K562 (cell line): ENCODE measurements at regions not wholly inside any gene's neighbourhood (a gene's known extent, or its start where the extent isn't known, plus 50 kb on each side); places are given as distances from the start of the nearest gene placed in this dataset.
"Not testable (repeated sequence)": the region's sequence is repeated elsewhere in the genome, so short reads cannot be mapped to it uniquely, and the experiment has no call there.

Experiments used
- ATAC-seq: fragments of 200-7000 bp; cut with Tn5 transposase; 3 replicates; pipeline ENCODE4 v1.9.1; 2020; ENCODE audit warnings: moderate library complexity
- BruUV-seq: library from RNA; stranded (reverse); fragments of 400-500 nt; replicated peaks from 2 replicates; lab custom pipeline; 2021; lab: Mats Ljungman, UMichigan
- CTCF ChIA-PET: fragments of 300-600 bp; formaldehyde crosslinking; extraction: SDS; loops from one replicate; lab custom pipeline; 2021; ENCODE audit warnings: low intra/inter-chr PET ratio; lab: Yijun Ruan, JAX
- POLR2A ChIA-PET: fragments of 300-600, 350-650 bp; sonication (Branson Sonifier 250); formaldehyde crosslinking; extraction: SDS; loops from one replicate; lab custom pipeline; 2021; ENCODE audit warnings: antibody characterized with exemption, inconsistent platforms; lab: Yijun Ruan, JAX
- DNase-seq, 4 experiments: peaks; one replicate each; pipeline versions ENCODE4 v3.0.0 to v3.0.0-alpha.2; 2011 to 2018; ENCODE audit warnings: low spot score in 3 of 4, mixed read lengths in 3 of 4; ENCODE audit errors: extremely low read depth in 1 of 4
- FAIRE-seq: peaks from 2 replicates; lab custom pipeline; 2011; peaks lifted over from hg19 to GRCh38; lab: Jason Lieb, UNC
- H2AFZ ChIP-seq: 2 replicates; pipeline ENCODE4 v1.6.0; 2011; ENCODE audit warnings: low read depth, low read length, control low read depth, inconsistent platforms
- H3K27ac ChIP-seq: fragments of 200-600 bp; 3 replicates; pipeline ENCODE4 v1.8.0; 2011; ENCODE audit warnings: low read depth, mild to moderate bottlenecking, control low read depth, inconsistent platforms, low read length, moderate library complexity, mixed read lengths; ENCODE audit errors: extremely low read depth
- H3K27me3 ChIP-seq, 2 experiments: fragments of 300-600 bp in 1 of 2; 2 replicates in 1 of 2; 3 replicates in 1 of 2; pipeline versions ENCODE4 v1.6.0 to v1.8.0; 2011; ENCODE audit warnings: inconsistent platforms in 2 of 2, low read length in 2 of 2, mild to moderate bottlenecking in 1 of 2, mixed read lengths in 1 of 2, moderate library complexity in 1 of 2; ENCODE audit not compliant: control insufficient read depth in 2 of 2, insufficient read depth in 2 of 2
- H3K36me3 ChIP-seq: fragments of 300-600 bp; 3 replicates; pipeline ENCODE4 v1.8.0; 2011; ENCODE audit warnings: mild to moderate bottlenecking, low read length, inconsistent platforms; ENCODE audit not compliant: control insufficient read depth, insufficient read depth
- H3K4me1 ChIP-seq, 2 experiments: fragments of 200-600 bp in 1 of 2; replicated peaks in 1 of 2; 2 replicates in 1 of 2; 3 replicates in 1 of 2; pipeline versions ENCODE4 v1.5.1 to v1.8.0; 2011; ENCODE audit warnings: inconsistent platforms in 2 of 2, low read length in 2 of 2, mild to moderate bottlenecking in 1 of 2, mixed read lengths in 1 of 2, moderate library complexity in 1 of 2; ENCODE audit not compliant: control insufficient read depth in 2 of 2, insufficient read depth in 2 of 2
- H3K4me2 ChIP-seq: 2 replicates; pipeline ENCODE4 v1.6.1; 2011; ENCODE audit warnings: low read length, control low read depth, inconsistent platforms, mixed read lengths; ENCODE audit not compliant: insufficient read depth
- H3K4me3 ChIP-seq: fragments of 200-600 bp; sonication (generic), shearing (Covaris generic); 2 replicates; pipeline ENCODE4 v1.5.1; 2016; ENCODE audit warnings: control low read depth, inconsistent platforms
- H3K79me2 ChIP-seq: fragments of 200-600 bp; 3 replicates; pipeline ENCODE4 v1.8.0; 2011; ENCODE audit warnings: low read length, inconsistent platforms; ENCODE audit not compliant: control insufficient read depth, insufficient read depth
- H3K9ac ChIP-seq, 2 experiments: 2 replicates each; pipeline versions ENCODE4 v1.6.0 to v1.6.1; 2011; ENCODE audit warnings: low read depth in 2 of 2, low read length in 2 of 2, control low read depth in 1 of 2, inconsistent platforms in 1 of 2, mild to moderate bottlenecking in 1 of 2, mixed read lengths in 1 of 2; ENCODE audit not compliant: insufficient read depth in 1 of 2
- H3K9me1 ChIP-seq: one replicate; pipeline ENCODE4 v1.6.0; 2011; ENCODE audit warnings: inconsistent platforms, mild to moderate bottlenecking, low read length, moderate library complexity; ENCODE audit not compliant: control insufficient read depth, insufficient read depth
- H3K9me3 ChIP-seq: replicated peaks from 2 replicates; pipeline ENCODE4 v1.5.1; 2011; ENCODE audit warnings: low read depth, low read length, inconsistent platforms; ENCODE audit not compliant: control insufficient read depth, insufficient read depth
- H4K20me1 ChIP-seq: replicated peaks from 2 replicates; pipeline ENCODE4 v1.6.1; 2011; ENCODE audit warnings: low read length, inconsistent platforms, mixed read lengths; ENCODE audit not compliant: control insufficient read depth, insufficient read depth
- PHF8 ChIP-seq: fragments of 200-600 bp; sonication (generic); IDR thresholded peaks from 2 replicates; pipeline ENCODE4 v1.6.1; 2012; ENCODE audit warnings: mixed run types, mild to moderate bottlenecking, inconsistent platforms, low read length, moderate library complexity, borderline replicate concordance
- TOE1 ChIP-seq, 2 experiments: fragments of 450-650 bp in 1 of 2; sonication (generic) in 1 of 2; formaldehyde crosslinking in 1 of 2; IDR thresholded peaks; 2 replicates each; pipeline versions ENCODE4 v1.7.1 to v1.8.0; 2016 to 2022; ENCODE audit warnings: borderline replicate concordance in 2 of 2, mild to moderate bottlenecking in 2 of 2, antibody characterized with exemption in 1 of 2, inconsistent platforms in 1 of 2, low read depth in 1 of 2, missing genetic modification reagents in 1 of 2, moderate library complexity in 1 of 2
- WGBS: fragments of 100-300 bp; shearing (Covaris generic); methylation state at CpG from one replicate; pipeline ENCODE4 v1.1.6; 2016; ENCODE audit warnings: low coverage, mixed read lengths; ENCODE audit not compliant: insufficient coverage; ENCODE audit errors: missing lambda C conversion rate; 5-methylcytosine and 5-hydroxymethylcytosine counted together
- in situ Hi-C: fragments of 300-500 bp; cut with MboI; formaldehyde crosslinking; loops from 4 replicates; pipeline ENCODE4 v1.15.0; 2018; ENCODE audit warnings: inconsistent platforms, mixed read lengths
- intact Hi-C: fragments of 100-400 bp; cut with micrococcal nuclease; formaldehyde crosslinking; loops from 2 replicates; pipeline ENCODE4 v1.14.2; 2022
- TF ChIP-seq, protein P1 (sequence below), 3 experiments: fragments of 200-800 bp in 1 of 3; fragments of 250-450 bp in 1 of 3; fragments of 450-650 bp in 1 of 3; sonication (Bioruptor Pico) in 1 of 3; sonication (Bioruptor generic) in 1 of 3; formaldehyde crosslinking in 1 of 3; IDR thresholded peaks; 2 replicates each; pipeline versions ENCODE4 v1.6.1 to v1.8.0; 2016 to 2022; ENCODE audit warnings: mild to moderate bottlenecking in 2 of 3, missing genetic modification characterization in 2 of 3, missing compliant biosample characterization in 1 of 3, moderate library complexity in 1 of 3
- TF ChIP-seq, protein P2 (sequence below): fragments of 200-800 bp; sonication (Bioruptor generic); IDR thresholded peaks from 2 replicates; pipeline ENCODE4 v1.6.1; 2017; ENCODE audit warnings: missing genetic modification characterization, missing compliant biosample characterization
- TF ChIP-seq, protein P3 (sequence below), 3 experiments: IDR thresholded peaks in 2 of 3; conservative IDR thresholded peaks in 1 of 3; 2 replicates each; pipeline ENCODE4 v1.5.1; 2011 to 2012; ENCODE audit warnings: low read length in 3 of 3, mild to moderate bottlenecking in 3 of 3, control low read depth in 2 of 3, improper control_type of control experiment in 1 of 3, inconsistent platforms in 1 of 3, low read depth in 1 of 3, mixed read lengths in 1 of 3, moderate library complexity in 1 of 3; ENCODE audit not compliant: insufficient read depth in 2 of 3

DNA sequence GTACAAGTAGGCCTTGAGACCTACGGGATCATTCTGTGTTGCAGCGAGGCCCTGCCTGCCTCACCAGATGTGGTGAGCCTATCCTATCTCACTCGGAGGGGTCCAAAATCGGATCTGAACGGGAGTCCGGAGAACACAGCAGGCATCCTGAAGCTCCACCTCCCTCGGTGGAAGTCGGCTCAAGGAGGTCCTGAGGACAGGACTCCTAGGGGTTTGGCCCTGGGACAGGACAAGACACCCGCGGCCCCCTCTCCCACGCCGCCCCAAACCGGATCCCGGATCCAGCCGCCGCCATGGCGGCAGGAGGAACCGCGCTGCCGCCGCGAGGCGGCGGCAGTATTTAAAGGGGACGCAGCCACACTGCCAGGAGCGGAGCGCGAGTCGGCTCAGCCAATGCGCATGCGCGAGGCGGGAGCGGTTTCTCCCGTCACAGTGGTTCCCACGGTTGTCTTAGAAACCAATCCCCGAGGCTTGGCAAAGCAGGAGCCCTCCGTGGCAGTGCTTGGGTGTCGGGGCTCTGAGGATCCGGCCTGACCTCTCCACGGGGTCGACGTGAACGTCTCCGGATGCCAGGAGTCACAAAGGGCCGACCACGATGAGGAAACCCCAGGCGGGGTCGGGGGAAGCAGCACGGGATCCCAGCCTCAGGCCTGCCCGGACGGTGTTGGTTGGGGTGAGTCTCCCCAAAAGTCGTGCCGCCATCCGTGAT is 454.6 kb upstream of the ZNG1F start (continued):
- TF ChIP-seq, protein P1, sequence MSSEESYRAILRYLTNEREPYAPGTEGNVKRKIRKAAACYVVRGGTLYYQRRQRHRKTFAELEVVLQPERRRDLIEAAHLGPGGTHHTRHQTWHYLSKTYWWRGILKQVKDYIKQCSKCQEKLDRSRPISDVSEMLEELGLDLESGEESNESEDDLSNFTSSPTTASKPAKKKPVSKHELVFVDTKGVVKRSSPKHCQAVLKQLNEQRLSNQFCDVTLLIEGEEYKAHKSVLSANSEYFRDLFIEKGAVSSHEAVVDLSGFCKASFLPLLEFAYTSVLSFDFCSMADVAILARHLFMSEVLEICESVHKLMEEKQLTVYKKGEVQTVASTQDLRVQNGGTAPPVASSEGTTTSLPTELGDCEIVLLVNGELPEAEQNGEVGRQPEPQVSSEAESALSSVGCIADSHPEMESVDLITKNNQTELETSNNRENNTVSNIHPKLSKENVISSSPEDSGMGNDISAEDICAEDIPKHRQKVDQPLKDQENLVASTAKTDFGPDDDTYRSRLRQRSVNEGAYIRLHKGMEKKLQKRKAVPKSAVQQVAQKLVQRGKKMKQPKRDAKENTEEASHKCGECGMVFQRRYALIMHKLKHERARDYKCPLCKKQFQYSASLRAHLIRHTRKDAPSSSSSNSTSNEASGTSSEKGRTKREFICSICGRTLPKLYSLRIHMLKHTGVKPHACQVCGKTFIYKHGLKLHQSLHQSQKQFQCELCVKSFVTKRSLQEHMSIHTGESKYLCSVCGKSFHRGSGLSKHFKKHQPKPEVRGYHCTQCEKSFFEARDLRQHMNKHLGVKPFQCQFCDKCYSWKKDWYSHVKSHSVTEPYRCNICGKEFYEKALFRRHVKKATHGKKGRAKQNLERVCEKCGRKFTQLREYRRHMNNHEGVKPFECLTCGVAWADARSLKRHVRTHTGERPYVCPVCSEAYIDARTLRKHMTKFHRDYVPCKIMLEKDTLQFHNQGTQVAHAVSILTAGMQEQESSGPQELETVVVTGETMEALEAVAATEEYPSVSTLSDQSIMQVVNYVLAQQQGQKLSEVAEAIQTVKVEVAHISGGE (CRISPR knock-in tag; IDR thresholded peaks at IDR 0.05) = peak in 1 of 3 experiments; percentile 52; a peak in 1 of 6 replicates
- TF ChIP-seq TOE1 (IDR thresholded peaks at IDR 0.05; ENCODE audit: borderline replicate concordance) (peak; percentile 34; the same call in 1 of the 2 replicates), PHF8 (peak; percentile 48; the same call in 1 of the 2 replicates)
- TF ChIP-seq TOE1 (CRISPR knock-in tag; IDR thresholded peaks at IDR 0.05; ENCODE audit: borderline replicate concordance, low read depth) = not testable (repeated sequence)
- TF ChIP-seq, protein P2, sequence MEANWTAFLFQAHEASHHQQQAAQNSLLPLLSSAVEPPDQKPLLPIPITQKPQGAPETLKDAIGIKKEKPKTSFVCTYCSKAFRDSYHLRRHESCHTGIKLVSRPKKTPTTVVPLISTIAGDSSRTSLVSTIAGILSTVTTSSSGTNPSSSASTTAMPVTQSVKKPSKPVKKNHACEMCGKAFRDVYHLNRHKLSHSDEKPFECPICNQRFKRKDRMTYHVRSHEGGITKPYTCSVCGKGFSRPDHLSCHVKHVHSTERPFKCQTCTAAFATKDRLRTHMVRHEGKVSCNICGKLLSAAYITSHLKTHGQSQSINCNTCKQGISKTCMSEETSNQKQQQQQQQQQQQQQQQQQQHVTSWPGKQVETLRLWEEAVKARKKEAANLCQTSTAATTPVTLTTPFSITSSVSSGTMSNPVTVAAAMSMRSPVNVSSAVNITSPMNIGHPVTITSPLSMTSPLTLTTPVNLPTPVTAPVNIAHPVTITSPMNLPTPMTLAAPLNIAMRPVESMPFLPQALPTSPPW = peak; percentile 50; the same call in 1 of the 2 replicates
- TF ChIP-seq, protein P3, sequence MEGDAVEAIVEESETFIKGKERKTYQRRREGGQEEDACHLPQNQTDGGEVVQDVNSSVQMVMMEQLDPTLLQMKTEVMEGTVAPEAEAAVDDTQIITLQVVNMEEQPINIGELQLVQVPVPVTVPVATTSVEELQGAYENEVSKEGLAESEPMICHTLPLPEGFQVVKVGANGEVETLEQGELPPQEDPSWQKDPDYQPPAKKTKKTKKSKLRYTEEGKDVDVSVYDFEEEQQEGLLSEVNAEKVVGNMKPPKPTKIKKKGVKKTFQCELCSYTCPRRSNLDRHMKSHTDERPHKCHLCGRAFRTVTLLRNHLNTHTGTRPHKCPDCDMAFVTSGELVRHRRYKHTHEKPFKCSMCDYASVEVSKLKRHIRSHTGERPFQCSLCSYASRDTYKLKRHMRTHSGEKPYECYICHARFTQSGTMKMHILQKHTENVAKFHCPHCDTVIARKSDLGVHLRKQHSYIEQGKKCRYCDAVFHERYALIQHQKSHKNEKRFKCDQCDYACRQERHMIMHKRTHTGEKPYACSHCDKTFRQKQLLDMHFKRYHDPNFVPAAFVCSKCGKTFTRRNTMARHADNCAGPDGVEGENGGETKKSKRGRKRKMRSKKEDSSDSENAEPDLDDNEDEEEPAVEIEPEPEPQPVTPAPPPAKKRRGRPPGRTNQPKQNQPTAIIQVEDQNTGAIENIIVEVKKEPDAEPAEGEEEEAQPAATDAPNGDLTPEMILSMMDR (IDR thresholded peaks at IDR 0.05 in 2 of 3, conservative IDR thresholded peaks at IDR 0.05 in 1 of 3; ENCODE audit: insufficient read depth in 2 of 3, low read depth in 1 of 3, low read length in 3 of 3) = peak in 2 of 3 experiments; percentile 1 to 26; a peak in 1 of 6 replicates
- TF ChIP-seq, all 486 proteins: peak for 45; not testable (repeated sequence) for 441

DNA sequence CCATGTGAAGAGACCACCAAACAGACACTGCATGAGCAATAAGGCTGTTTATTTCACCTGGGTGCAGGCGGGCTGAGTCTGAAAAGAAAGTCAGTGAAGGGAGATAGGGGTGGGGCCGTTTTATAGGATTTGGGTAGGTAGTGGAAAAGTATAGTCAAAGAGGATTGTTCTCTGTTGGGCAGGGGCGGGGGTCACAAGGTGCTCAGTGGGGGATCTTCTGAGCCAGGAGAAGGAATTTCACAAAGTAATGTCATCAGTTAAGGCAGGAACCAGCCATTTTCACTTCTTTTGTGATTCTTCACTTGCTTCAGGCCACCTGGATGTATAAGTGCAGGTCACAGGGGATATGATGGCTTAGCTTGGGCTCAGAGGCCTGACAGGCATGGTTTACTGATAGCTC is 444.6 kb upstream of the ZNG1F start:
- POLR2A ChIA-PET, intact Hi-C loops, FAIRE-seq, H4K20me1 ChIP-seq, in situ Hi-C loops, H3K4me2 ChIP-seq, H3K27me3 ChIP-seq, H3K9ac ChIP-seq, H3K4me3 ChIP-seq, H3K79me2 ChIP-seq, H3K9me3 ChIP-seq, H2AFZ ChIP-seq, H3K27ac ChIP-seq, H3K4me1 ChIP-seq, H3K9me1 ChIP-seq, DNase-seq, ATAC-seq, CTCF ChIA-PET, BruUV-seq, H3K36me3 ChIP-seq: not testable (repeated sequence)
- 17% methylated on average over 3 of the region's 3 CpGs for WGBS
